ENCODE measurements at regions not wholly inside any gene's neighbourhood (a gene's known extent, or its start where the extent isn't known, plus 50 kb on each side); places are given as distances from the start of the nearest gene placed in this dataset.
"Not testable (repeated sequence)": the region's sequence is repeated elsewhere in the genome, so short reads cannot be mapped to it uniquely, and the experiment has no call there.

DNA sequence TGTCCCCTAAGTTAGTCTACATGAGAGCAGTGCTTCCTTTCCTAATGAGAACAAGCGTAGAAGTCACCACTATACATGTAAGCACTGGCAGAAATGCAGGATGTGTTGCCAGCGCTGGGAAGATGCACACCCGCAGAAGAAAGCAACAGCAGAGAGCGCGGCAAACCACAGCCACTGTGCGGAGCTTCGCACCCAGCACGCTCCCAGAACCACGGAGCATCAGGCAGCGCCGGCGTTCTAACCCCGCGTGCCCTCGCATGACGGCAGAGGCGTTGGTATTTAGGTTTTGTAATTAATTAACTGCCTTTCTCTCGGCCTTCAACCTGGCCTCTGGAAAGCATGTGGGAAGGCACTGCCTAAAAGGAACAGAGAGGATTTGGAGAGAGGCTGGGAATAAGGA, 69.1 kb downstream of the OLIG1 start:
- Mint-ChIP-seq H3K9me3 (ENCODE audit: unreplicated experiment) (no peaks in the 10 kb centered on the region), H3K4me3 (ENCODE audit: unreplicated experiment) (no peak overlapping the region), H3K36me3 (ENCODE audit: low read depth, unreplicated experiment) (no peaks in the 10 kb centered on the region), H3K27me3 (ENCODE audit: unreplicated experiment) (peaks cover 7% of the 10 kb centered on the region), H3K4me1 (ENCODE audit: unreplicated experiment) (peaks cover 2% of the 10 kb centered on the region), H3K27ac (ENCODE audit: unreplicated experiment) (no peak overlapping the region)
- no peak for DNase-seq (ENCODE audit: low spot score)
- TF ChIP-seq, protein P1, sequence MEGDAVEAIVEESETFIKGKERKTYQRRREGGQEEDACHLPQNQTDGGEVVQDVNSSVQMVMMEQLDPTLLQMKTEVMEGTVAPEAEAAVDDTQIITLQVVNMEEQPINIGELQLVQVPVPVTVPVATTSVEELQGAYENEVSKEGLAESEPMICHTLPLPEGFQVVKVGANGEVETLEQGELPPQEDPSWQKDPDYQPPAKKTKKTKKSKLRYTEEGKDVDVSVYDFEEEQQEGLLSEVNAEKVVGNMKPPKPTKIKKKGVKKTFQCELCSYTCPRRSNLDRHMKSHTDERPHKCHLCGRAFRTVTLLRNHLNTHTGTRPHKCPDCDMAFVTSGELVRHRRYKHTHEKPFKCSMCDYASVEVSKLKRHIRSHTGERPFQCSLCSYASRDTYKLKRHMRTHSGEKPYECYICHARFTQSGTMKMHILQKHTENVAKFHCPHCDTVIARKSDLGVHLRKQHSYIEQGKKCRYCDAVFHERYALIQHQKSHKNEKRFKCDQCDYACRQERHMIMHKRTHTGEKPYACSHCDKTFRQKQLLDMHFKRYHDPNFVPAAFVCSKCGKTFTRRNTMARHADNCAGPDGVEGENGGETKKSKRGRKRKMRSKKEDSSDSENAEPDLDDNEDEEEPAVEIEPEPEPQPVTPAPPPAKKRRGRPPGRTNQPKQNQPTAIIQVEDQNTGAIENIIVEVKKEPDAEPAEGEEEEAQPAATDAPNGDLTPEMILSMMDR (IDR thresholded peaks at IDR 0.05; ENCODE audit: unreplicated experiment): no peak

DNA sequence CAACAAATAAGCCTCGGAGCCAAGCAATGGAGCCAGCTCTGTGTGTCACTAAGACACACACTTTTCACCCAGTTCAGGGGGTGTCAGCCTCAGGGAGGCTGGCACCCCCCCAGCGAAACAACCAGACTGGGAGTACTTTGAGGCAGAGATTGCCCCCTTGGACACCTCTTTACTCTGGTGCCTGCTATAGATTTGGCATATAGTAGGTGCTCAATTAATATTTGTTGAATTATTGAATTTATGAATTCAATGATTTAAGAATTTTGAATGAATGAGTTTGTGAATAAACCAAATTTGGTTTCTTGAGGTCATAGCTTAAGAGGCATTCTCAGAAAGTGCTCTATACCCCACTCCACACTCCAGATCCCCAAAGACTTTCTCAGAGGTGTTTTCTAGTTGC, 70.3 kb downstream of the OLIG1 start:
- TF ChIP-seq, protein P1 (IDR thresholded peaks at IDR 0.05; ENCODE audit: unreplicated experiment): no peak

GRCh38 chr21:33146467-33146866, 76.5 kb downstream of the OLIG1 start:
- Mint-ChIP-seq H3K36me3 (ENCODE audit: low read depth, unreplicated experiment) (no peaks in the 10 kb centered on the region), H3K9me3 (ENCODE audit: unreplicated experiment) (no peaks in the 10 kb centered on the region), H3K4me1 (ENCODE audit: unreplicated experiment) (no peaks in the 10 kb centered on the region), H3K27ac (ENCODE audit: unreplicated experiment) (no peak overlapping the region), H3K4me3 (ENCODE audit: unreplicated experiment) (no peak overlapping the region), H3K27me3 (ENCODE audit: unreplicated experiment) (no peaks in the 10 kb centered on the region)
- TF ChIP-seq, protein P1 (IDR thresholded peaks at IDR 0.05; ENCODE audit: unreplicated experiment): no peak
- no peak for DNase-seq (ENCODE audit: low spot score)

More for the DNA sequence above, 70.3 kb downstream of the OLIG1 start:
- Mint-ChIP-seq H3K36me3 (ENCODE audit: low read depth, unreplicated experiment) (no peaks in the 10 kb centered on the region), H3K27ac (ENCODE audit: unreplicated experiment) (no peak overlapping the region), H3K4me3 (ENCODE audit: unreplicated experiment) (no peak overlapping the region), H3K27me3 (ENCODE audit: unreplicated experiment) (peaks cover 7% of the 10 kb centered on the region), H3K4me1 (ENCODE audit: unreplicated experiment) (peaks cover 2% of the 10 kb centered on the region), H3K9me3 (ENCODE audit: unreplicated experiment) (no peaks in the 10 kb centered on the region)
- DNase-seq (ENCODE audit: low spot score): no peak

- no peak overlapping the region for H3K27ac Mint-ChIP-seq (ENCODE audit: unreplicated experiment)
- H3K4me1 Mint-ChIP-seq (ENCODE audit: unreplicated experiment): no peaks in the 10 kb centered on the region
- TF ChIP-seq, protein P1 (IDR thresholded peaks at IDR 0.05; ENCODE audit: unreplicated experiment): no peak
- no peak for DNase-seq (ENCODE audit: low spot score)
- H3K27me3 Mint-ChIP-seq (ENCODE audit: unreplicated experiment): peaks cover 2% of the 10 kb centered on the region
- no peak overlapping the region for H3K4me3 Mint-ChIP-seq (ENCODE audit: unreplicated experiment)
- no peaks in the 10 kb centered on the region for H3K9me3 Mint-ChIP-seq (ENCODE audit: unreplicated experiment)
- H3K36me3 Mint-ChIP-seq (ENCODE audit: low read depth, unreplicated experiment): no peaks in the 10 kb centered on the region
These were observed 79.2 kb downstream of the OLIG1 start for GRCh38 chr21:33149181-33149580.

DNA sequence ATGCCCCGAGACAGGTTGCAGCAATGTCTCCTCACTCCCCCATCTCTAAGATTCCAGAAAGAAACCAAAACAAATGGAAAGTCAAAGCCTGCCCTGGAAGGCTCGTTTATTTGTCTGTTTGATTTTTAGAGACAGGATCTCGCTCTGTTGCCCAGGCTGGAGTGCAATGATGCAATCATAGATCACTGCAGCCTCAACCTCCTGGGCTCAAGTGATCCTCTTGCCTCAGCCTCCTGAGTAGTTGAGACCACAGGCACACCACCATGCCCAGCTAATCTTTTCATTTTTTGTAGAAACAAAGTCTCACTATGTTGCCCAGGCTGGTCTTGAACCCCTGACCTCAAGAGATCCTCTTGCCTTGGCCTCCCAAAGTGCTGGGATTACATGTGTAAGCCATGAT, 78.8 kb upstream of the IFNAR2 start:
- not testable (repeated sequence) for H3K27me3 Mint-ChIP-seq (ENCODE audit: unreplicated experiment); DNase-seq (ENCODE audit: low spot score); H3K4me1 Mint-ChIP-seq (ENCODE audit: unreplicated experiment); H3K9me3 Mint-ChIP-seq (ENCODE audit: unreplicated experiment); H3K4me3 Mint-ChIP-seq (ENCODE audit: unreplicated experiment); H3K36me3 Mint-ChIP-seq (ENCODE audit: low read depth, unreplicated experiment); H3K27ac Mint-ChIP-seq (ENCODE audit: unreplicated experiment)

Data from endothelial cell (in vitro differentiated cells).